HG03025 (cell line): ENCODE measurements at regions not wholly inside any gene's neighbourhood (a gene's known extent, or its start where the extent isn't known, plus 50 kb on each side); places are given as distances from the start of the nearest gene placed in this dataset.

ENCODE experiments used
- ATAC-seq: cut with Tn5 transposase; IDR thresholded peaks from one replicate; pipeline ENCODE4 v1.9.1; 2021; ENCODE audit warnings: mild to moderate bottlenecking, moderate library complexity; ENCODE audit not compliant: unreplicated experiment, low FRiP score

- no peak for ATAC-seq
These were observed 444.1 kb upstream of the PSMD7 start for GRCh38 chr16:73852561-73852960.

GRCh38 chr16:73848993-73849392, 447.6 kb upstream of the PSMD7 start:
- ATAC-seq = no peak

- no peak for ATAC-seq
These were observed 449.5 kb upstream of the PSMD7 start for GRCh38 chr16:73847090-73847489.

- no peak for ATAC-seq
These were observed 450.3 kb upstream of the PSMD7 start for GRCh38 chr16:73846356-73846755.

GRCh38 chr16:73846007-73846330, 450.6 kb upstream of the PSMD7 start:
- ATAC-seq = no peak

GRCh38 chr16:73845238-73846006, 451.2 kb upstream of the PSMD7 start:
- no peak for ATAC-seq

- ATAC-seq = no peak
These were observed 455.9 kb upstream of the PSMD7 start for GRCh38 chr16:73840728-73841127.

- no peak for ATAC-seq
These were observed 465.4 kb upstream of the PSMD7 start for GRCh38 chr16:73831220-73831619.

GRCh38 chr16:73823205-73823849, 473.3 kb upstream of the PSMD7 start:
- no peak for ATAC-seq

GRCh38 chr16:73817526-73818324, 478.9 kb upstream of the PSMD7 start:
- ATAC-seq = no peak

- ATAC-seq = no peak
These were observed 483.1 kb upstream of the PSMD7 start for GRCh38 chr16:73813527-73813926.

GRCh38 chr16:73804456-73804855, 492.2 kb upstream of the PSMD7 start:
- no peak for ATAC-seq

GRCh38 chr16:73798471-73798870, 498.1 kb upstream of the PSMD7 start:
- ATAC-seq = no peak

GRCh38 chr16:73797115-73797514, 499.5 kb upstream of the PSMD7 start:
- ATAC-seq = no peak

- no peak for ATAC-seq
These were observed 500.4 kb upstream of the PSMD7 start for GRCh38 chr16:73796241-73796640.

GRCh38 chr16:73794994-73795393, 501.6 kb upstream of the PSMD7 start:
- ATAC-seq = no peak

GRCh38 chr16:73793871-73794437, 502.7 kb upstream of the PSMD7 start:
- ATAC-seq = no peak

GRCh38 chr16:73793260-73793659, 503.4 kb upstream of the PSMD7 start:
- no peak for ATAC-seq

- ATAC-seq = no peak
These were observed 504.2 kb upstream of the PSMD7 start for GRCh38 chr16:73792199-73793020.

GRCh38 chr16:73781297-73781696, 515.3 kb upstream of the PSMD7 start:
- ATAC-seq = no peak
